ENCODE measurements at regions not wholly inside any gene's neighbourhood (a gene's known extent, or its start where the extent isn't known, plus 50 kb on each side); places are given as distances from the start of the nearest gene placed in this dataset.

DNA sequence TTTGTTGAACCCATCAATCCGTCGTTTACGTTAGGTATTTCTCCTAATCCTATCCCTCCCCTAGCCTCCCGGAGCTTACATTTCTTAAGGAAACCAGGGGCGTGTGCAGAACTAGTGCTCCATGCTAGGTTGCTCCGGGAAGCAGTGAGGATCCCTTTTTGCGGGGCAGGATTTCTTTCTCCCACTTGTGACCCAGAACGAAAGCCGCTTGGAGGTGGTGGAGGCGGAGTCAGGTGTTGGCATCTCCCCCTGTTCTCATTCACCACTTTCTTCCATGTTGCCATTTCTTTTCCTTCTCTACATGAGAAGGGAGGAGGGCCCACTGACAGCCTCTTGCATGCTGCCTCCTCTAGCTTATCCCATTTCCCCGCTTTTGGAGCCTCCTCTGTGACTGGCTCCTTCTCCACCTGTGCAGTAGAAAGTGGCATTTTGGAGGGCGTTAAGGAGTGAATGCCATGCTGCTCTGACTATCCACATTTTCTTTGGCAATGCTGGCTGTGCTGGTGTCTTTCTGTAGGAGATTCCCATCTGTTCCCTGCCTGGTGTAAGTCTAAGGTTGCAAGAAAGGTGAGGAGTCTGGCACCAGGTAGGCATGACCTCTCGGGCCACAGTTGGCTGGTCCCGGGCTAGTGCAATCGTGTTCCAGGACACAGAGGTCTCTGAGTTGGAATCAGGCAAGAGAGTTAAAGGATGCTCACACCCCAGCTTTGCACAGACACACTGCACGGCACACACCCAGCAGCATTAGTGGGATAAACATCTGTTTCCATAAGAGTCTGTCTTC is 89.5 kb downstream of the ACKR3 start:
- TF ChIP-seq, protein P1, sequence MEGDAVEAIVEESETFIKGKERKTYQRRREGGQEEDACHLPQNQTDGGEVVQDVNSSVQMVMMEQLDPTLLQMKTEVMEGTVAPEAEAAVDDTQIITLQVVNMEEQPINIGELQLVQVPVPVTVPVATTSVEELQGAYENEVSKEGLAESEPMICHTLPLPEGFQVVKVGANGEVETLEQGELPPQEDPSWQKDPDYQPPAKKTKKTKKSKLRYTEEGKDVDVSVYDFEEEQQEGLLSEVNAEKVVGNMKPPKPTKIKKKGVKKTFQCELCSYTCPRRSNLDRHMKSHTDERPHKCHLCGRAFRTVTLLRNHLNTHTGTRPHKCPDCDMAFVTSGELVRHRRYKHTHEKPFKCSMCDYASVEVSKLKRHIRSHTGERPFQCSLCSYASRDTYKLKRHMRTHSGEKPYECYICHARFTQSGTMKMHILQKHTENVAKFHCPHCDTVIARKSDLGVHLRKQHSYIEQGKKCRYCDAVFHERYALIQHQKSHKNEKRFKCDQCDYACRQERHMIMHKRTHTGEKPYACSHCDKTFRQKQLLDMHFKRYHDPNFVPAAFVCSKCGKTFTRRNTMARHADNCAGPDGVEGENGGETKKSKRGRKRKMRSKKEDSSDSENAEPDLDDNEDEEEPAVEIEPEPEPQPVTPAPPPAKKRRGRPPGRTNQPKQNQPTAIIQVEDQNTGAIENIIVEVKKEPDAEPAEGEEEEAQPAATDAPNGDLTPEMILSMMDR (IDR thresholded peaks at IDR 0.05; ENCODE audit: low read length), result no peak
- TF ChIP-seq EZH2 (optimal IDR thresholded peaks at IDR 0.05; ENCODE audit: low read depth, low read length), result no peak
